ENCODE measurements at regions not wholly inside any gene's neighbourhood (a gene's known extent, or its start where the extent isn't known, plus 50 kb on each side); places are given as distances from the start of the nearest gene placed in this dataset.

DNA sequence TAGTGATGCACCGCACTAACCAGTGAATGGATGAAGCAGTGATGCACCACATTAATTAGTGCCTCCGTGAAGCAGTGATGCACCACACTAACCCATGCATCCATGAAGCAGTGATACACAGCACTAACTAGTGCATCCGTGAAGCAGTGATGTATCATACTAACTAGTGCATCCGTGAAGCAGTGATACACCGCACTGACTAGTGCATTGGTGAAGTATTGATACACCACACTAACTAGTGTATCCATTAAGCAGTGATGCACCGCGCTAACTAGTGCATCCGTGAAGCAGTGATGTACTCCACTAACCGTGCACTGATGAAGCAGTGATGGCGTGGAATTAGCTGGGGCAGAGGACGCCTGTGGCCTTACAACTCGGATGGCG is 80.6 kb upstream of the NKD1 start:
- TF ChIP-seq, protein P1, sequence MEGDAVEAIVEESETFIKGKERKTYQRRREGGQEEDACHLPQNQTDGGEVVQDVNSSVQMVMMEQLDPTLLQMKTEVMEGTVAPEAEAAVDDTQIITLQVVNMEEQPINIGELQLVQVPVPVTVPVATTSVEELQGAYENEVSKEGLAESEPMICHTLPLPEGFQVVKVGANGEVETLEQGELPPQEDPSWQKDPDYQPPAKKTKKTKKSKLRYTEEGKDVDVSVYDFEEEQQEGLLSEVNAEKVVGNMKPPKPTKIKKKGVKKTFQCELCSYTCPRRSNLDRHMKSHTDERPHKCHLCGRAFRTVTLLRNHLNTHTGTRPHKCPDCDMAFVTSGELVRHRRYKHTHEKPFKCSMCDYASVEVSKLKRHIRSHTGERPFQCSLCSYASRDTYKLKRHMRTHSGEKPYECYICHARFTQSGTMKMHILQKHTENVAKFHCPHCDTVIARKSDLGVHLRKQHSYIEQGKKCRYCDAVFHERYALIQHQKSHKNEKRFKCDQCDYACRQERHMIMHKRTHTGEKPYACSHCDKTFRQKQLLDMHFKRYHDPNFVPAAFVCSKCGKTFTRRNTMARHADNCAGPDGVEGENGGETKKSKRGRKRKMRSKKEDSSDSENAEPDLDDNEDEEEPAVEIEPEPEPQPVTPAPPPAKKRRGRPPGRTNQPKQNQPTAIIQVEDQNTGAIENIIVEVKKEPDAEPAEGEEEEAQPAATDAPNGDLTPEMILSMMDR (IDR thresholded peaks at IDR 0.05), result no peak
- TF ChIP-seq POLR2A (IDR thresholded peaks at IDR 0.05), result no peak

All from upper lobe of left lung (tissue), 4 donors.